ENCODE measurements at regions not wholly inside any gene's neighbourhood (a gene's known extent, or its start where the extent isn't known, plus 50 kb on each side); places are given as distances from the start of the nearest gene placed in this dataset.
"Not testable (repeated sequence)": the region's sequence is repeated elsewhere in the genome, so short reads cannot be mapped to it uniquely, and the experiment has no call there.

- no peak for DNase-seq
Observed at GRCh38 chr4:81700189-81700588, 228.5 kb upstream of the RASGEF1B start.

DNA sequence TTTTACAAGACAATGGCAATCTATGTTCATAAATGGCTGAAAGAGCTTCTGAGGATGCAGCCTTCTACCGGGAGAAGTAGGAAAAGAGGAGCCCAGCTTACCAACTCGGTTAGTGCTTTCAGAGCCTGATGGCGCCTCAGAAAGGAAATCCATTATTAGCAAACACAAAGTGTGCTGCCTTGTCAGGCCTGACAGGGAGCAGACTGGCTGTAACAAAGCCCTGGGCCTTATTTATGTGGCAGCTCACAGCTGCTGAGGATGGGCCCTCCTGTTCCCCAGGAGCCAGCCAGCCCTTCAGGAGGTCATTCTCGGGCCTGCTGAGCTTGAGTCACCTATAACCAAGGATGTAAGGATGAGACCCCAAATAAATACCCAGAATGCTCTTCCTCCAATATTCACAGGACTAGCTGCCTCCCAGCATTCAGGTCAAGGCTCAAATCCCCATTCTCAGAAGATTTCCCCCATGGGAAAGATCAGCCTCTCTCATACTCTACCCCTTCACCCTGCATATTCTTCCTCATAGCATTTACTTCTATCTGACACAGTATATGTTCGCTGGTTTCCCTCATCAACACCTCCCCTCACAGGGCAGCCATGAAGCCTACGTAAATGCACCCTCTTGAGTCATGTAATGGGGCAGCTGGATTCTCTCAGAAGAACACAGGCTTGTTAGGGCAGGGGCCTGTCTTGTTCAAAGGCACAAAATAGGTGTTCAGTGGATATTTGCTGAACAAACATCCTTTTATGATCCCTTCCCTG lies 227.0 kb upstream of the RASGEF1B start:
- DNase-seq: no peak

- no peak for DNase-seq
Observed at GRCh38 chr4:81694176-81694913, 222.6 kb upstream of the RASGEF1B start.

- DNase-seq: no peak
Observed at GRCh38 chr4:81690871-81691270, 219.2 kb upstream of the RASGEF1B start.

DNA sequence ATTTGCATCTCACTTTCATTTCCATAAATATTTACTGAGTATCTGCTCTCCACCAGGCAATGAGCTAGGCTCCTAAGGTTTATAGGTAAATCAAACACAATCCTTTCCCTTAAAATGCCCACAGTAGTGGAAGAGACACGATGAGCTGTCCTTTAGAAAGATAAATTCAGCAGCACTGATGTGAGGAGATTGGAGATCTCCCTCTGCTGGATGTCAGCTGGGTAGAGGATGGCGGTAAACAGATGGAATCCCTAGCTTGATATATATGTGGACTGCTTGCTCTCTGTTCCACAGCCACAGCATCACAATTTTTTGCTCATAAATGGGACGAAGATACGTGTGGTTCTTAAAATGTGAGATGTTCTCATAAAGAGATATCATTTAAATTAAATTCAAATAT lies 216.4 kb upstream of the RASGEF1B start:
- no peak for DNase-seq

DNA sequence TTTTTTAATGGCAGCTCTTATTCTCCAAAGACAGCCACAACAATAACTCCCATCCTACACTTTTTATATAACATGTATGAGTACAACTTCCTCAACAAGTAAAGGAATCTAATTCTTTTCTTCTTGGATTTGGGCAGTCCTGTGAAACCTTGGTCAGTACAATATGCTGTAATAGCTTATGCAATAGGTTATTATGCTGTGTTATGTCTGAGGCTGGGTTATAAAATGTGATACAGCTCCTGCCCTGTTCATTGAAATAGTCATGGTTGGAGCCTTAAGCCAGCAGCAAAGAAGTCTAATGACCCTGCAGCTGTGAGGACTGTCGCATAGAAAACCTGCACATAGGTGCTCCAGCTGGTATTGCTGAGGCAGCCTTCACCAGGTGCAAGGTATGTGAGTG lies 215.8 kb upstream of the RASGEF1B start:
- DNase-seq: no peak

- no peak for DNase-seq
Observed at GRCh38 chr4:81685104-81685503, 213.4 kb upstream of the RASGEF1B start.

GRCh38 chr4:81684352-81684751 lies 212.6 kb upstream of the RASGEF1B start:
- no peak for DNase-seq

- no peak for DNase-seq
Observed at GRCh38 chr4:81682492-81682891, 210.8 kb upstream of the RASGEF1B start.

DNA sequence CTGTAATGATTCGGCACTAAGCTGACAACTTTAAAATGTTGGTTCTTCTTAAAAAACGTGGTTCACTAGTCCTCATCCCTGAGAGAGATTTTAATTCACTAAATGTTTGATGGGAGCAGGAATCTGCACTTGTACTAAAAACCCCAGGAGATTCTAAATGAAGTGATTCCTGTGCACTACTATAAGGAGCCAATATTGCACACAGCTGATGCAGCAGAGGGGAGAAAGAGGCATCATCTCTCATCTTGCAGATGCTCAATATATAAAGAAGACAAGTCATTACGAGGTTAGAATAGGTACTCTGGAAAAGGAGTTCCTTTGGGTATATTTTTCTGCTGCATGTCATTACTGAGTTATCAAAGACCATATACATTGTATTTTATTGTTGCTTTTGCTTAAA lies 207.6 kb upstream of the RASGEF1B start:
- DNase-seq: no peak

GRCh38 chr4:81678801-81679200 lies 207.1 kb upstream of the RASGEF1B start:
- DNase-seq: no peak

GRCh38 chr4:81676537-81676936 lies 204.8 kb upstream of the RASGEF1B start:
- DNase-seq: no peak

- no peak for DNase-seq
Observed at GRCh38 chr4:81675791-81676393, 204.2 kb upstream of the RASGEF1B start.

- no peak for DNase-seq
Observed at GRCh38 chr4:81673961-81674360, 202.3 kb upstream of the RASGEF1B start.

DNA sequence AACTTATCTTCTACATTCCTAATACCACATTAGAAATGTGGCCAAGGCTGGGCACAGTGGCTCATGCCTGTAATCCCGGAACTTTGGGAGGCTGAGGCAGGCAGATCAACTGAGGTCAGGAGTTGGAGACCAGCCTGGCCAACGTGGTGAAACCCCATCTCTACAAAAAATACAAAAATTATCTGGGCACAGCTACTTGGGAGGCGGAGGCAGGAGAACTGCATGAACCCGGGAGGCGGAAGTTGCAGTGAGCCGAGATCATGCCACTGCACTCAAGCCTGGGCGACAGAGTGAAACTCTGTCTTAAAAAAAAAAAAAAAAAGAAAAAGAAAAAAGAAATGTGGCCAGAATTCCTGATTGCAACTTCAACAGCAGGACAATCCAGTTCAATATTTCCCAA lies 196.6 kb upstream of the RASGEF1B start:
- DNase-seq: not testable (repeated sequence)

DNA sequence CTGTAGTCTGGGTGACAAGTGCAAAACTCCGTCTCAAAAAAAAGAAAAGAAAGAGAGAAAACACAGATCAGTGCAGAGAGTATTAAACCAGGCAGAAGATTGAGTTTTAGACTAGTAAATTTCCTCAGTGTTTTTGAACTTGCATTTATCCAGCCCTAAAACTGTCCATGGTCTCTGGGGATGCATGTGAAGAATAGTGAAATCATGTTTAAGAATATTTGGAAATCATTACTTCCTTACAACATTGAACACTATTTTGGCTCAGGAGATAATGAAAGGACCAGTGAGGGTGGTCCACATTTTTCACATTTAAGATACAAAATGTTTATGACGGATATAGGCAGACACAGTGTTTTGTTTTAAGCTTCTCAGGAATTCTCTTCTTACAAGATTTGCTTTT lies 195.8 kb upstream of the RASGEF1B start:
- no peak for DNase-seq

DNA sequence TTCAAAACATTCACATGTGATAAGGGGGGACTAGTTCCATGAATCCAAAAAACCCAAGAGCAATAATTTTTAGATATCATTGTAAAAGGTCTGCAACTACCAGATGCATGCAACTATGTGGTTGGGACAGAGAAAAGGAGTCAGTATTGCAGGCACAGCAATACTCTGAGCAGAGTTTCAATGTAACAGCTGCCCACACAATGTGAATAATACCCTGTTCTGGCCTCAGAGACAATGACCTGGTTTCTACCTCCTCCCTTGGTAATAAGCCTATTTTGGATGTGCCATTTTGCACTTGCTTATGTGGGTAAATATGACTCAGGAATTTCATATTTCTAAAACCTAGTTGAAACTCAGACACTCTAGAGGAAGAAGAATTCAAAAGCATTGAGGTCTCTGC lies 194.8 kb upstream of the RASGEF1B start:
- DNase-seq: no peak

GRCh38 chr4:81665649-81666048 lies 193.9 kb upstream of the RASGEF1B start:
- DNase-seq: no peak

DNA sequence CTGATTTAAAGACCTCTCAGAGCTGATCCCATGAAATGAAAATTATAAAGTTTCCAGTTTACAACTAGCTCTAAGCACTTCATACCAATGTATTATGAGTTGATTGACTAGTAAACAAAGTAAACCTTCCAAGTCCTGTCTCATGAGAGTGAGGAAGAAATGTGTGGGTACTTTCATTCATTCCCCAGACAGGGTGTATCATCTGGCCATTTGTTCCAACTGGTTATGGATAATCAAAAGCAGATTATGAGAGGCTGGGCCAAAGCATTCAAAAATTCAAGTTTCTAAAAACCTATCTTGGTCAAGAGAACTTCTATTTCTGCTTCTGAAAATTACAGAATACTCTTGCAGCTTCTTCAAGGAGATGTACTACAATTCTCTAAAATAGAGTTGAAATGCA lies 193.3 kb upstream of the RASGEF1B start:
- no peak for DNase-seq

DNA sequence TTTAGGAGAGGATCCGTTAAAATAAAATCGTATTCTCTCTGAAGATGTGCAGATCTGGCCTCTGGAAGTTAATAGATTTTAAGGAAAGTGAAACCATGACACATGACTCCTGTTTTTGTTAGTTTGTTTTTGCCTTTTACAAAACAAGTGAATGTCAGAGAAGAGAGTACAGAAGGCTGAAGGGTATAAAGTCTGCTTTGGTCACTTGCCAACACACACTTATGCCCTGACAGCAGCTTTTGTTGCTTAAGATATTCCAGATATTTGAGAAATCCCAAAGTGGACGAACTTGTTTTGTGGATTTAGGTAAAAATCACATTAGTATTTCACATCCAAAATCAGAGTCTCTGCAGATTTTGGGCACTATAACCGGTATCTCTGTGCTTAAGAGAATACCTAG lies 192.4 kb upstream of the RASGEF1B start:
- no peak for DNase-seq

DNA sequence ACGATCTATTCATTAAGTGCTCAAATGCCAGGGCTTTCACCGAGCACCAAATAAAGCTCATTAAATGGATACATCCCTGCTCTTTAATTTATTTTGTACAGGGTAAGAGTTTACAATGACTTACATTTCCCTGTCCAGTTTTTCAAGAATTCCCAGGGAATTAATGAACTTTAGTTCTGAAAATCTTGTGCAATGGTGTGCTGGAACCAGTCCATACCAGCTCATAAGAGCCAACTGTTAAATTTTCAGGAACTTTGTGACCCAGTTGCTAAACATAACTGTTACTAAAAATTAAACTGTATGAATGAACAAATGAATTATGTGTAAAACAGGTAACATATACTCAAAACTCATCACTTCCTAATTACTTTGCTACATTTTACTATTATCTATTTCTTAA lies 191.7 kb upstream of the RASGEF1B start:
- DNase-seq: no peak

GRCh38 chr4:81659051-81659450 lies 187.3 kb upstream of the RASGEF1B start:
- DNase-seq: no peak

GRCh38 chr4:81652069-81652478 lies 180.4 kb upstream of the RASGEF1B start:
- no peak for DNase-seq

GRCh38 chr4:81651243-81651899 lies 179.7 kb upstream of the RASGEF1B start:
- DNase-seq: peak; percentile 8
